ENCODE measurements at regions not wholly inside any gene's neighbourhood (a gene's known extent, or its start where the extent isn't known, plus 50 kb on each side); places are given as distances from the start of the nearest gene placed in this dataset.

- no peak for TF ChIP-seq CTCF (IDR thresholded peaks at IDR 0.05)
- TF ChIP-seq POLR2A (IDR thresholded peaks at IDR 0.05): no peak
These were observed 170.7 kb downstream of the ANKRD50 start for GRCh38 chr4:124541652-124542420.
